OCI-LY1 (cell line): ENCODE measurements at regions not wholly inside any gene's neighbourhood (a gene's known extent, or its start where the extent isn't known, plus 50 kb on each side); places are given as distances from the start of the nearest gene placed in this dataset.

Experiments
- H2AFZ ChIP-seq: fragments of 200-600 bp; sonication (generic), shearing (Covaris generic); 2 replicates; pipeline ENCODE4 v1.6.0; 2014; ENCODE audit warnings: antibody characterized with exemption, mild to moderate bottlenecking, low read length
- H3F3A ChIP-seq: fragments of 200-600 bp; sonication (generic), shearing (Covaris generic); 2 replicates; pipeline ENCODE4 v1.6.0; 2014; ENCODE audit warnings: mild to moderate bottlenecking, antibody characterized with exemption, low read length, moderate library complexity; ENCODE audit not compliant: insufficient read depth
- H3K27ac ChIP-seq: fragments of 200-600 bp; sonication (generic); 2 replicates; pipeline ENCODE4 v1.5.1; 2014; ENCODE audit warnings: low read length, mixed run types, mild to moderate bottlenecking, low read depth; ENCODE audit not compliant: poor library complexity, severe bottlenecking
- H3K27me3 ChIP-seq: fragments of 200-600 bp; sonication (generic); 2 replicates; pipeline ENCODE4 v1.6.0; 2014; ENCODE audit warnings: antibody characterized with exemption, mild to moderate bottlenecking, low read length, moderate library complexity; ENCODE audit not compliant: insufficient read depth
- H3K36me3 ChIP-seq: fragments of 200-600 bp; sonication (generic); 2 replicates; pipeline ENCODE4 v1.6.1; 2014; ENCODE audit warnings: mild to moderate bottlenecking, antibody characterized with exemption, low read length, moderate library complexity, mixed read lengths; ENCODE audit not compliant: insufficient read depth
- H3K4me1 ChIP-seq: fragments of 200-600 bp; sonication (generic); 2 replicates; pipeline ENCODE4 v1.5.1; 2014; ENCODE audit warnings: mild to moderate bottlenecking, low read length, moderate library complexity; ENCODE audit not compliant: insufficient read depth, severe bottlenecking
- H3K4me2 ChIP-seq: fragments of 200-600 bp; sonication (generic), shearing (Covaris generic); 2 replicates; pipeline ENCODE4 v1.6.1; 2014; ENCODE audit warnings: low read length
- H3K4me3 ChIP-seq: fragments of 200-600 bp; sonication (generic); 2 replicates; pipeline ENCODE4 v1.5.1; 2014; ENCODE audit warnings: low read length, low read depth, mild to moderate bottlenecking, mixed read lengths; ENCODE audit not compliant: poor library complexity, severe bottlenecking
- H3K79me2 ChIP-seq: fragments of 200-600 bp; shearing (Covaris generic); 2 replicates; pipeline ENCODE4 v1.6.1; 2016; ENCODE audit warnings: mixed run types, low read length, mixed read lengths; ENCODE audit not compliant: insufficient read depth
- H3K9ac ChIP-seq: fragments of 200-600 bp; sonication (generic), shearing (Covaris generic); 2 replicates; pipeline ENCODE4 v1.6.1; 2014; ENCODE audit warnings: mild to moderate bottlenecking, low read length, mixed read lengths
- H3K9me2 ChIP-seq: fragments of 200-600 bp; sonication (generic), shearing (Covaris generic); 2 replicates; pipeline ENCODE4 v1.6.1; 2014; ENCODE audit warnings: low read depth, mild to moderate bottlenecking, low read length, mixed read lengths
- H3K9me3 ChIP-seq: fragments of 200-600 bp; shearing (Covaris generic); 2 replicates; pipeline ENCODE4 v1.6.1; 2014; ENCODE audit warnings: low read length, mixed read lengths
- H4K20me1 ChIP-seq: fragments of 200-600 bp; sonication (generic), shearing (Covaris generic); 2 replicates; pipeline ENCODE4 v1.6.0; 2016; ENCODE audit warnings: mild to moderate bottlenecking, low read length; ENCODE audit not compliant: insufficient read depth
- CTCF ChIP-seq: fragments of 200-600 bp; sonication (generic), shearing (Covaris generic); IDR thresholded peaks from 2 replicates; pipeline ENCODE4 v1.5.1; 2017; ENCODE audit warnings: mild to moderate bottlenecking, antibody characterized with exemption, low read length, moderate library complexity, mixed read lengths
- EZH2 ChIP-seq: fragments of 200-600 bp; sonication (generic), shearing (Covaris generic); IDR thresholded peaks from 2 replicates; pipeline ENCODE4 v1.8.0; 2017; ENCODE audit warnings: borderline replicate concordance, mixed run types, mild to moderate bottlenecking, antibody characterized with exemption, low read length, moderate library complexity, mixed read lengths

GRCh38 chr1:232223887-232224286 is 406.0 kb downstream of the SIPA1L2 start:
- no peaks in the 10 kb centered on the region for H3K36me3 ChIP-seq
- TF ChIP-seq CTCF (no peak), EZH2 (no peak)
- no peaks in the 10 kb centered on the region for H3K9me2 ChIP-seq
- H3K9me3 ChIP-seq, result no peaks in the 10 kb centered on the region
- H4K20me1 ChIP-seq, result no peaks in the 10 kb centered on the region
- no peak overlapping the region for H3K4me3 ChIP-seq
- no peaks in the 10 kb centered on the region for H3F3A ChIP-seq
- no peak overlapping the region for H3K27ac ChIP-seq
- no peak overlapping the region for H3K4me2 ChIP-seq
- H3K79me2 ChIP-seq, result no peaks in the 10 kb centered on the region
- H3K27me3 ChIP-seq, result no peaks in the 10 kb centered on the region
- no peak overlapping the region for H2AFZ ChIP-seq
- no peak overlapping the region for H3K9ac ChIP-seq
- H3K4me1 ChIP-seq, result no peaks in the 10 kb centered on the region

GRCh38 chr1:232223183-232223708 is 406.7 kb downstream of the SIPA1L2 start:
- no peak overlapping the region for H3K27ac ChIP-seq
- TF ChIP-seq EZH2, result no peak
- no peak for TF ChIP-seq CTCF
- no peak overlapping the region for H2AFZ ChIP-seq
- no peak overlapping the region for H3K9ac ChIP-seq
- no peaks in the 10 kb centered on the region for H3K4me1 ChIP-seq
- no peaks in the 10 kb centered on the region for H3K79me2 ChIP-seq
- no peaks in the 10 kb centered on the region for H4K20me1 ChIP-seq
- H3F3A ChIP-seq, result no peaks in the 10 kb centered on the region
- no peaks in the 10 kb centered on the region for H3K9me3 ChIP-seq
- H3K4me2 ChIP-seq, result no peak overlapping the region
- no peaks in the 10 kb centered on the region for H3K36me3 ChIP-seq
- H3K9me2 ChIP-seq, result no peaks in the 10 kb centered on the region
- no peaks in the 10 kb centered on the region for H3K27me3 ChIP-seq
- no peak overlapping the region for H3K4me3 ChIP-seq

GRCh38 chr1:232222614-232223013 is 407.3 kb downstream of the SIPA1L2 start:
- H3K9me2 ChIP-seq, result no peaks in the 10 kb centered on the region
- H3K27ac ChIP-seq, result no peak overlapping the region
- no peaks in the 10 kb centered on the region for H4K20me1 ChIP-seq
- no peaks in the 10 kb centered on the region for H3K9me3 ChIP-seq
- no peaks in the 10 kb centered on the region for H3F3A ChIP-seq
- H3K4me2 ChIP-seq, result no peak overlapping the region
- no peak overlapping the region for H2AFZ ChIP-seq
- H3K4me3 ChIP-seq, result no peak overlapping the region
- H3K36me3 ChIP-seq, result no peaks in the 10 kb centered on the region
- H3K79me2 ChIP-seq, result no peaks in the 10 kb centered on the region
- no peak for TF ChIP-seq EZH2
- no peak for TF ChIP-seq CTCF
- H3K4me1 ChIP-seq, result no peaks in the 10 kb centered on the region
- H3K27me3 ChIP-seq, result no peaks in the 10 kb centered on the region
- H3K9ac ChIP-seq, result no peak overlapping the region
